Glomerular endothelial cell (primary cell): ENCODE measurements at regions not wholly inside any gene's neighbourhood (a gene's known extent, or its start where the extent isn't known, plus 50 kb on each side); places are given as distances from the start of the nearest gene placed in this dataset.

ENCODE experiments used
- DNase-seq: peaks from one replicate; pipeline ENCODE4 v3.0.0-alpha.2; 2011; ENCODE audit warnings: low read depth, low spot score; ENCODE audit errors: extremely low read depth

DNA sequence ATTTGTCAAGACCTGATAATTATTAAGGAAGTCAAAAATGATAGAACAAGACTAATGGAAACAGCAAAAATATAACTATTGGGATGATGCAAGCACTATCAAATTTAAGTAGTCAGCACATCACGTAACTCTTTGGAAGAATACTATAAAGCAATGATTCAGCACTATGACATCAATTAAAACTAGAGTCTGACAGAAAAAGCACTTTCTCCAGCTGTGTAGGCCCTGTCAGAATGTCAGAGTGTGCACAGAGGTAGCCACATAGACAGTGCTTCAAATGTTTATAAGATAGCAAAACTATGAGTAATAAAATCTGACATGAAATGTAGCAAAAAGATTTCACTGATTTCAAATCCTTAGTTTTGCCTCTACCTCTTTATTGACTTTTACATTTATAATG is 1226.6 kb upstream of the ADGRL3 start:
- DNase-seq, result no peak

DNA sequence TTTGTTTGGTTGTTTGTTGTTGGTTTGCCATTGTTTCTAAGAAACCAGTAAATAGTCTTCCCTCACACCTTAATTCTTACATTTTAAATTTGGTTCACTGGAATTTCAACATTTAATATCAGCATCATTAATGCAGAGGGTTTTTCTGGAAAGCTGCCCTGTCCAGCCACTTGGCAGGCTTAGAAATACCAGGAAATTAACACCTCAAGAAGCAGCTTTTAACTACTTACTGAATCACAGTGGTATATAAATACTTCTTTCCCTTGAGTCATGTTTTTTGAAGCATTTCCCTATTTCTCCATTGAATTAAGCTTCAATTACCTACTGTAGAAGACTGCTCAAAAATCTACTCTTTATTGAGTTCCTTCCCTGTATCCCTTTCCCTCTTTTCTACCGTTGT is 1221.1 kb upstream of the ADGRL3 start:
- no peak for DNase-seq

DNA sequence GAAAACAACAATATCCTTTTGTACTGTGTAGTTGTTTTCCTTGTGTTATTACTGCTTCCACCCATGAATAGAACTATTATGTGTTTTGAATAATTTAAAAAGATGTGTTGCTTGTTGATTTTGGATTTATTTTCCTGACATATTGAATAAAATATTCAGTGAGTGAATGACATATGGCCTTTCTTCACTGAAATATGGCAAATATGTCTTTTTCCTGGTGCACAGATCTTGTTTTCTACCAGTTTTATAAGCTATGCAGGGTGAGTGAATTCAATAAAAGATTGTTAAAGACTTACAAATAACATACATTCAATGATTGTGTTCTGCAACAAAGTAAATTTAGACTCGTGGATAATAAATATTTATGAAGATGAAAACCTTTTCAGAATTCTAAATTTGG is 1216.3 kb upstream of the ADGRL3 start:
- no peak for DNase-seq

DNA sequence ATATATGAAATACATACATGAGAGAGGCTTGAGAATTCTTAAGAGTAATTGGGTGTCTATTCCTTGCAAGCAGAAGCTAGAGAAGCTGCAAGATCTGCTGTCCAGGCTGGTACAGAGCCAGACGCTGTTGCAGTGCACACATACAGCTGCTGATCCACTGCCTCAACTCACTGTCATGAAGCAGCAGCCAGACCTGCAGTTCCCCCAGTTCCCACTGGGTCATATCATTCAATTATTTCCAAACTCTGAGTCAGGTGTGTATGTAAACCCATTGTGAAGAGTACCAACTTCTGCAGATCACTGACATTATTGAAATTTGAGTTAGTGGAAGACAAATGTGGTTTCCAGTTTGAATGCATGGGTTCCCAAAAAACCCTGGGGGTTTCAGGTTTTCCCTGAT is 1212.8 kb upstream of the ADGRL3 start:
- DNase-seq, result no peak

DNA sequence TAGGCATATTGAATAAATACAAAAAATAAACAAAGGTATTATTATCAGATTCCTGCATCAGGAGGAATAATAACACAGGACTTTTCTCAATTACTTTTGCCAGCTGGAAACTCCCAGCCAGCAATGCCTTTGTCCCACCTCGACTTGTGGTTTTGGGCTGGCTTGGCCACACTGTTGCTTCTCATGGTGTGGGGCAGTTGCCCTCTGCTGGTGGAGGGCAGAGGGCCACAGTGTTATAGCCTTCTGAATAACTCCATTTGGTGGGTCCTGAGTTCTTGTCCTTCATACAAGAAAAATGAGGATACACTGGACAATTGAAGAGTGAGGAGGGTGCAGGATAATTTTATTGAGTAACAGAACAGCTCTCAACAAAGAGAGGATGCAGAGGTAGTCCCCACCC is 1206.0 kb upstream of the ADGRL3 start:
- no peak for DNase-seq

DNA sequence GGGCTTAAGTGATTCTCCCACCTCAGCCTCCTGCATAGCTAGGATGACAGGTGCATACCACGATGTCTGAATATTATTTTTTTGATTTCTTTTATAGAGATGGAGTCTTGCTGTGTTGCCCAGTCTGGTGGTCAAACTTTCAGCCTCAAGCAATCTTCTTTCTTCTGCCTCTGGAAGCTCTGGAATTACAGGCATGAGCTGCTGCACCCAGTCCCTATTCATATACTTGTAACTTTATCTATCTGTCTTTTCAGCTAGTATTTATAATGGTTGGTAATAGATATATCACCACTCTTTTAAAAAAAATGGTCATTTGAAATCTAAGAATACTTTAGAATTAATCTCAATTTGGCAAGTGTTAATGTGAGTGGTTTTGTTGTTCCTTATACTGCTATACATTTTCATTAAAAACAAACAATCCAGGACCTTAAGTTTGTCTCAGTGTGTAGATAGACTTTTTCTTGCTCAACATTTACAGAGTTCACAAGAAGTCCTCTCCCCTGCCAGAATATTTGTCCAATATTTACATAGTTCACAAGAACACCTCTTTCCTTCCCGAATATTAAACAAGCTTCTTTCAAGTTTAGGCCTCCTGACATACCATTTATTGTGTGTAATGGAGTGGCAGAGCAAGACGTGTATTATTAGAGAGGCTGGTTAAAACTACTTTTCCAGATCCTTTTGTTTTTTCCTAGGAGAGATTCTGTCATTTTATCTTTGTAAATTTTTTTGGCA is 1197.4 kb upstream of the ADGRL3 start:
- DNase-seq, result no peak

DNA sequence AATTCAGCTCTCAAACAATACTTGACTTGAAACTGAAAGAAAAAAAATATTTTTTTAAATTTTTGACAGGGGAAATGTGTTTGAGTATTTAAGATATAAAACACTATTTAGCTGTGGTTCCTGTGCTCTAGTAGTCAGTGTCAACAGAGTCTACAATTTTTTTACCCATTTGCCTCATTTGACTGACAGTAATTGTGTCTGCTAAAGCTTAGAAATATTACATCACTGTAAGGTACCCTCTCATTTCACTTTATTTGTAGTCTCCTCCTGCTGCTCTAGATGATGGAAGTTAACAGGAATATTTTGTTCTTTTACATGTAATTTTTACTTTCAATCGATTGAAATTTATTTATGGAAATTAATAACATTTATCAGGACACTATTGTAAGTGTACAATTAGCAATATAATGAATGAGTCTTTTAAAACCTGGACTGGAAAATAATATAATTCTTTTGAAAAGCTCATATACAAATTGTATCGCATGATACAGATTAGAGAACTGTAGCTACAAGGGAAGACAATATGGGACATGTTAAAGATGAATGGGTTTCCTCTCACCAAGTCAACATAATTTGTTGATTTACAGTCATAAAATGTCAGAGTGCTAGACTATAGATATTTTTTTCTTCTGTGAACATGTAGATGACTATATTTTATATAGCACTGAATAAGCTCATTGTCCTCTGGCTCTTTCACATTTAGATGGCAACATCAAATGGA is 1186.5 kb upstream of the ADGRL3 start:
- no peak for DNase-seq

DNA sequence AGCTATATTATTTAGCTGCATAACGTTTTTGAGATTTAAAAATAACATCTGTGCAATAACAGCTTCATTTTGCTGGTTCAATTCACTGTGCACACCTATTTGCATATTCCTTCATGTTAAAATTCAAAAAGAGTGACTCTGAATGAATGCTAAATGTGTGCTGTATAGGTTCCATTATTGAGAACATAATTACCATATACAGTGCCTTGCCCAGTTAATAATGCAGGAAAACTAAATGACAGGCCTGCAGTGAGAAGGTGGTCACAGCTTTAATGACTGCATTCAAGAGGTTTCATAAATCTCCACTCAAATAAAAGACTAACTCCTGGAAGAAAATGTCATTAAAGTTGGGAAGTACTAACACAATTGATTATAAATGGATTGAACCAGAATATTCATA is 1183.2 kb upstream of the ADGRL3 start:
- DNase-seq, result no peak

DNA sequence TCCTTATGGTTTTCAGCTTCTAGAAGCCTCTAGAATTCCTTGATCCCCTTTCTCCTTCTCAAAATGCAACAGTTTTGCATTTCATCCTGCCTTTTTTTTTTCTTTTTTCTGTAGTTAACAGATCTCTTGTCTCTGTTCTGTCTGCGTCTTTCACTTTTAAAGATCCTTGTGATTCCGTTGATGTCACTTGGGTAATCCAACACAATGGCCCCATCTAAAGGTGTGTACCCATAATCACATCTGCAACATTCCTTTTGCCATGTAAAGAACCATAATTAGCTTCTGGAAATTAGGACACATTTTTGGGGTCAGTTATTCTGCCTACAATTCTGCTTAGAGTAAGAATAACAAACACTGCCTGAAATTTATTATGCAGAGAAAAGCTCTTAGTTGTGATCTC is 1180.9 kb upstream of the ADGRL3 start:
- no peak for DNase-seq

DNA sequence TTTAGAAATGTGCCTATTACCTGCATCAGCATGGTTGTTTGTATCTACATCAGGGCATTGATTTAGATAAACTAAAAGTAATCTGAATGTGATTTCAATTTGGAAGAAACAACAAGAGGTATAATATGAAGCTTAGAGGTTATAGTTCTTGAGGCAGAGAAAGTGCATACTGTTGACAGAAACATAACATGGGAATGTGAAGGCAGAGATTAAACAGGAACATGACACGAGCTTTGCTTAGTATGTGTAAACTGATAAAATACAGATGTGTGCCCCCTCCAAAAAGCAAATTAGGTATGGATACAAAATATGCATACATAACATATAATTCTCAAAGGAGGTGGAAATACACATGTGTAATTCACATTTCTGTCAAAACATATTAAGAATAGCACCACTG is 1180.2 kb upstream of the ADGRL3 start:
- DNase-seq, result no peak

DNA sequence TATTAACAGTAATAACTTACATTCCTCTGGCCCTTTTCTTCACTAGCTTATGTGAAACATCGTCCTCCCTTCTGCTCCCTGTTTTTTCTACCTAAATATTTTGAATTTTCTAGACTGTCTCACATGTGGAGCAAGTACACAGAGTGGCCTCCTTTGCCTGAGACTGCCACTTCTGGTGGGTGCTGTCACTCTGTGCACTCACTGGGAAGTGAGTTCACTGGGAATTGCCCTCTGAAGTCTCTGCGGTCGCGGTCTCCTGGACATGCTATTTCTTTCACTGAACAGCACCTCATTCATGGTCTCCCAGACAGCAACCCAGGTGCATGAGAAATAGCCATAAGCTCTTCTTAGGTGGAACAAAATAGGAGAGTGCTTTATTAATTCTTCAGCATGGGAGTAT is 1179.7 kb upstream of the ADGRL3 start:
- DNase-seq, result no peak

DNA sequence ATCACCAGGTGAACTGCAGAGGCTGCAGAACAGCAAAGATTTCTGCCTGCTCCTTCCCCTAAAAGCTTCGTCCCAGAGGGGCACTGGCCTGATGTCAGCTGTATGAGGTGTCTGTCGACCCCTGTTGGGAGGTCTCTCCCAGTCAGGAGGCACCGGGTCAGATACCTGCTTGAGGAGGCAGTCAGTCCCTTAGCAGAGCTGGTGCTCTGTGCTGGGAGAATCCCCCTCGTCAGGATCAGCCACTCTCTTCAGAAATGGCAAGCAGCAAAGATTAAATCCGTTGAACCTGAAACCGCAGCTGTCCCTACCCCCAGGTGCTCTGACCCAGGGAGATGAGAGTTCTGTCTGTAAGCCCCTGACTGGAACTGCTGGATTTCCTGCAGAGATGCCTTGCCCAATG is 1166.3 kb upstream of the ADGRL3 start:
- DNase-seq, result no peak

DNA sequence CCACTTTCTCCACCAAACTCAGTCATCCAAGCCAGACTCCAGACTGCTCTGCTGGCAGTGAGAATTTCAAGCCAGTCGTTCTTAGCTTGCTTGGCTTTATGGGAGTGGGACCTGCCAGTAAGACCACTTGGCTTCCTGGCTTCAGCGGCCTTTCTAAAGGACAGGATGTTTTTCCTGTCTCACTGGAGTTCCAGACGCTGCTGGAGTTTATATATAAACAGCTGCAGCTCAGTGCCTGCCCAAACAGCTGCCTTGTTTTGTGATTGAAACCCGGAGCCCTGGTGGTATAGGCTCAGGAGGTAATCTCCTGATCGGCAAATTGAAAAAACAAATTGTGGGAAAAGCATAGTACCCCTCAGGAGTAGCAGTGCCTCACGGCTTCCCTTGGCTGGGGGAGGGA is 1165.8 kb upstream of the ADGRL3 start:
- DNase-seq, result no peak

DNA sequence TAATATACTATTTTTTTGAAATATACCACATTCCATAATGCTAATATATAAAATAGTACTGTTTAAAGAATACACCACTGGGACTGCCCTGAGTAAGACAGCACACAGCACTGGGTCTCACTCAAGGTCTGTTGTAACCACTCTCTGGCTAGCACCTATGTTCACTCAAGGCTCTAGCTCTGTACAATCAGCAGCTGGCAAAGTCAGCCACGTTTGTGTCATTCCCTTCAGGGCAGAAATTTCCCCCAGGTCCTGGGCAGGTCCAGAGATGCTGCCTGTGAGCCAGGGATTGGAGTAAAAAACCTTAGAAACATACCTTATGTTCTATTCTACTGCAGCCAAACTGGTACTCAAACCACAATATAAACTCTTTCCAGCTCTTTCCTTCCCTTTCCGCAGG is 1160.2 kb upstream of the ADGRL3 start:
- no peak for DNase-seq

DNA sequence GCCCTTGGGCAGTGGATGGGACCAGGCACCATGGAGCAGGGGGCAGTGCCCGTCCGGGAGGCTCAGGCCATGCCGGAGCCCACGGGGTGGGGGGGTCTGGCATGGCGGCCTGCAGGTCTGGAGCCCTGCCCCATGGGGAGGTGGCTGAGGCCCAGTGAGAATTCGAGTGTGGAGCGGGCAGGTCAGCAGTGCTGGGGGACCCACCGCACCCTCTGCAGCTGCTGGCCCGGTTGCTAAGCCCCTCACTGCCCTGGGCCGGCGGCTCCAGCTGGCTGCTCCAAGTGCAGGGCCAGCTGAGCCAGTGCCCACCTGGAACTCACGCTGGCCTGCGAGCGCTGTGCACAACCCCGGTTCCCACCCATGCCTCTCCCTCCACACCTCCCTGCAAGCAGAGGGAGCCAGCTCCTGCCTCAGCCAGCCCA is 1157.9 kb upstream of the ADGRL3 start:
- DNase-seq, result no peak

DNA sequence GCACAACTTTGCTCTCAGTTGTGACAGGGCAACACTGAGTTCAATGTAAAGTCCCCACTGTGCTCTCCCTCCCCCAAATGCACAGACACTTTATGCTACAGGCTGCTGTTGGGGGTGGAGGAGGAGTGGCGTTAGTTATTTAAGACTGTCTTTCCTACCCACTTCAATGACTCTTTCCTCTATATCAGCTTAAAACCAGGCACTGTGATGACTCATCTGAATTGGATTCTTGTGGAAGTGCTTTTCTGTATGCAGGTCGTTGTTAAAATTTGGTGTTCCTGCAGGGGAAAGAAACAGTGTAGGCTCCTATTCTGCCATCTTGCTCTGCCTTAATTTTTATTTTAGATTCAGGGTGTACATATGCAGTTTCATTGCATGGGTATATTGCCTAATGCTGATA is 1157.2 kb upstream of the ADGRL3 start:
- DNase-seq, result no peak

DNA sequence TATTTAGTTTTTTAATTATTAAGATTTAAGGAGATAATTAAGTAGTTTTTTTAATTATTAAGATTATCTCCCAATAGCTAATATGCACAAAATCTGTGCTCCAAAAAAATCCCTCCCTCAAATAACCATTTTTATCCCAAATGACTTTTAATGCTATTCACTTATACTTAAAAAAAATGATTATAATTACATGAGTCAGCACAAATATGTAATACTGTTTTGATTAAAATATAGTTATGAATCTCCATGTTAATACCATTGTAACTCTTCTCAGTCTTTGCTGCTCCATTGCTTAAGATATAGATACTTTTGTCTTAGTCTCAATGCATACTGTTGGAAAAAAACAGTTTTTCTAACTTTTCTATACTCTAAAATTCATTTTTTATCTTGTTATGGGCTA is 1121.1 kb upstream of the ADGRL3 start:
- no peak for DNase-seq

DNA sequence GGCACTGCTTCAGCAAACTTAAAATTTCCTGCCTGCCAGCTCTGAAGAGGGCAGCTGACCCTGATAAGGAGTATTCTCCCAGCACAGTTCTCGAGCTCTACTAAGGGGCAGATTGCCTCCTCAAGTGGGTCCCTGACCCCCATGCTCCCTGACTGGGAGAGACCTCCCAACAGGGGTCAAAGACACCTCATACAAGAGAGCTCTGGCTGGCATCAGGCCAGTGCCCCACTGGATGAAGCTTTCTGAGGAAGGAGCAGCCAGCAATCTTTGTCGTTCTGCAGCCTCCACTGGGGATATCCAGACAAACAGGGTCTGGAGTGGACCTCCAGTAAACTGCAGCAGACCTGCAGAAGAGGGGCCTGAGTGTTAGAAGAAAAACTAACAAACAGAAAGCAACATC is 1118.3 kb upstream of the ADGRL3 start:
- DNase-seq, result no peak

DNA sequence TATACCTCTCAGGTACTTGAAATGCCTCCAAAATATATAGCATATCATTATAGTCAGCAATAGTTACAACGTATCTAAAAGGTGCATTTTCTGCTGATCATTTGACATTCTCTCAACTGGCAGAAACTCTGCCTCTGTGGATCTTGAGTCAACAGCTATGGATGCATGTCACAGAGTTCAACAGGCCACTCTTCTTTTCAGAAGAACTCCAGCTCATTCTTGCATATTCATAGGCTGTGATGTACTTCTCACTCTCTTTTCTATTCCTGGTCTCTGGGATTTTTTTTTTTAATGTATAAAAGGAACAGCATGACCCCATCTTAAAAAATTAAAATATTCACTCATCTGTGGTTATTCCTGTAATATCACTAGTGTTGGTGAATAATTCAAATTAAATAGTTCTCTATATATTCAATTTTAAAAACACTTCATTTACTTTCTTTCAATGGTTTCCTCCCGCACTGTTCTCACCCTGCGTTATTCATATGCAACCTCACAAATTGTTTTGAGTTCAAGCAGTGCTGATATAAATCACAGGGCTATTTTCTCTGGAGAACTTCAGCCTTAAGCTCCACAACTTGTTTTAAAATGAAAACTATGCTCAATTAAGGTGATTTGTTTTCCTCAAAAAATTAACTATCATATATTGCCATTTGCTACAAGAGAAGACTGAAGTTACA is 1111.2 kb upstream of the ADGRL3 start:
- no peak for DNase-seq

DNA sequence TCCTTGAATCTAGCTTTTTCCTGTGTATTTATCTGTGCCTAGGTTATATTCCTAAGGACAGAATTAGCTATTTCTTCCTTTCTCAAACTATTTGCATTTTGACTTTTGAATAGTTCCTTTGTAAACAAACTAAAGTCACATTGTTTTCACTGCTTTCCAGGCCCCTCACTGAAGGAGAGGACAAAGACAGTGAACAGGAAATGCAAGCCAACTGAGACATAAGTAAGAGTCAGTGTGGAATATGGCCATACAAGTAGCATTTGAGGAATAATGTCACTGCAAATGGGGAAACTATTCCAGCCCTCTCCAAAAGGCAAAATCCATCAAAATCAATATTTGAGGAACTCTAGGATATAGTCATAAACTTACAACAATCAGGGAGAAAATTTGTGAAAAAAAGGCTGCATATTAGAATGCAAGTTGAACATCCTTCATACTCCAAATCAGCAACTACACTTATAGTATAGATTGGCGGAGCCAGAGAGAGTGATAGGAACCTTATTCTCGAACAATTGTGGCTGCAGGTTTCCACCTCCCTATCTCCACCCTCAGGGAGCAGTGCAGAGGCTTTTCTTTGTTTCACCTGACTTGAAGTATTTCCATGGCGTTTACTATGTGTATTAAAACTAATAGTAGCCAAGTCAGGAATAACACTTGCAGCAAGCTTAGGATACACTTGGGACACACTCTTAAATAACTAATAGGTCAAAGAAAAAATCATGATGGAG is 1110.4 kb upstream of the ADGRL3 start:
- no peak for DNase-seq

DNA sequence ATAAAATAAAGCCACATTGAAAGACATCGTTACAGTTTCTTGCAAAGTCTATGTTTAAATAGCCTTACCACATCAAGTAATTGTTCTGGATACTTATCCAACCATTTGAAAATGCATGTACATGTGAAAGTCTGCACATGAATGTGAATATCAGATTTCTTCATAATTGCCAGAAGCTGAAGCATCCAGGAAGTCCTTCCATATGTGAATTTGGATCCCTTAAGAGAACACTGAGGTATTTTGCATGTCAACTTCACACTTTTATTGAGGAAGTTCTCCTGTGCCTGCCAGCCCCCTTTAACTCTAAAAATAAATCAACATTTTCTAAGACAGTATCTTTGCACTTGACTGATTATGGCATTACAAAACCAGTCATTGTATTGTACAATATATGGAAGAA is 1103.5 kb upstream of the ADGRL3 start:
- DNase-seq, result no peak
